Suprapubic skin (tissue), 4 donors: ENCODE measurements at regions not wholly inside any gene's neighbourhood (a gene's known extent, or its start where the extent isn't known, plus 50 kb on each side); places are given as distances from the start of the nearest gene placed in this dataset.
A peak's percentile ranks its signal among the peaks of the same experiment; 100 is the strongest.

Source experiments
- DNase-seq, 2 donors: peaks; one replicate each; pipeline ENCODE4 v3.0.0-alpha.2; 2019; ENCODE audit warnings: low spot score in 2 of 2
- H3K27ac ChIP-seq: fragments of 200-600 bp; sonication (generic); one replicate; pipeline ENCODE4 v1.5.1; 2019
- H3K27me3 ChIP-seq: fragments of 200-600 bp; sonication (generic); one replicate; pipeline ENCODE4 v1.5.1; 2019
- H3K36me3 ChIP-seq: fragments of 200-600 bp; sonication (generic); one replicate; pipeline ENCODE4 v1.5.1; 2019
- H3K4me1 ChIP-seq: fragments of 200-600 bp; sonication (generic); one replicate; pipeline ENCODE4 v1.5.1; 2019
- H3K4me3 ChIP-seq: fragments of 200-600 bp; sonication (generic); one replicate; pipeline ENCODE4 v1.5.1; 2019; ENCODE audit warnings: mild to moderate bottlenecking
- H3K9me3 ChIP-seq: fragments of 200-600 bp; sonication (generic); one replicate; pipeline ENCODE4 v1.5.1; 2019
- EP300 ChIP-seq: sonication (generic); formaldehyde crosslinking; IDR thresholded peaks from one replicate; pipeline ENCODE4 v1.6.1; 2017; ENCODE audit warnings: antibody characterized with exemption
- POLR2A ChIP-seq, 2 donors: fragments of 450-650 bp; IDR thresholded peaks; one replicate each; pipeline ENCODE4 v1.6.1; 2017; ENCODE audit warnings: antibody characterized with exemption in 2 of 2, mild to moderate bottlenecking in 2 of 2, moderate library complexity in 2 of 2
- POLR2AphosphoS5 ChIP-seq, 3 donors: sonication (generic); formaldehyde crosslinking; IDR thresholded peaks; one replicate each; pipeline ENCODE4 v1.6.1; 2017; ENCODE audit warnings: antibody characterized with exemption in 3 of 3
- WGBS: methylation state at CpG from one replicate; pipeline ENCODE4 v1.1.5; 2018; 5-methylcytosine and 5-hydroxymethylcytosine counted together
- TF ChIP-seq, protein P1 (sequence below), 2 donors: fragments of 200-600 bp in 1 of 2; fragments of 450-650 bp in 1 of 2; sonication (generic) in 1 of 2; IDR thresholded peaks; one replicate each; pipeline ENCODE4 v1.5.1; 2016 to 2019; ENCODE audit warnings: antibody characterized with exemption in 2 of 2, mild to moderate bottlenecking in 1 of 2, moderate library complexity in 1 of 2

DNA sequence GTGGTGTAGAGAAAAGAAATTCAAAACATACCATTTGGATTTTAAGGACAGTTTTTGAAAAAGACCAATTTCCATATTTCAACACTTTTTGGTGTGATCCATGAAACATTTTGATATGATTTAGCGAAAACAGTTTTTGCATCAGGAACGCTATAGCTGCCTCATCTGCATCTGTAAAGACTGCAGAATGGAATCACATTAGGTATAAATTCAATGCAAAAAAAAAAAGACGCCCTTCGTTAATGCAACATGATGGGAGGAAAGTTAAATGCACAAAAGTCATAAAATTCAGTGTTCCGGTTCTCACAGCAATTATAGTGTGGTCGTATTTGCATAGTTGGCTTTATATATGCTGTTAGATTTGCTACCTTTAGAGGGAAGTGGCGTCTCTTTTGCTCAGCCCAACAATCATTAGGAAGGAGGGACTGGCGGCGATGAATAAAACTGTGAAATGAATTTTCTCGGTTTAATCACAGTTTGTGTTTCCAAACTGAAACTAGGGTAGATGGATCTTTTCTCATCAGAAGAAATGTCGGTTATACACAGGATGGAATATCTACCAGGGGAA lies 215.7 kb downstream of the TEX29 start:
- no peak for DNase-seq
- H3K36me3 ChIP-seq = no peaks in the 10 kb centered on the region
- H3K9me3 ChIP-seq = no peaks in the 10 kb centered on the region
- H3K27me3 ChIP-seq = peaks cover 88% of the 10 kb centered on the region
- H3K27ac ChIP-seq = no peak overlapping the region
- TF ChIP-seq, protein P1, sequence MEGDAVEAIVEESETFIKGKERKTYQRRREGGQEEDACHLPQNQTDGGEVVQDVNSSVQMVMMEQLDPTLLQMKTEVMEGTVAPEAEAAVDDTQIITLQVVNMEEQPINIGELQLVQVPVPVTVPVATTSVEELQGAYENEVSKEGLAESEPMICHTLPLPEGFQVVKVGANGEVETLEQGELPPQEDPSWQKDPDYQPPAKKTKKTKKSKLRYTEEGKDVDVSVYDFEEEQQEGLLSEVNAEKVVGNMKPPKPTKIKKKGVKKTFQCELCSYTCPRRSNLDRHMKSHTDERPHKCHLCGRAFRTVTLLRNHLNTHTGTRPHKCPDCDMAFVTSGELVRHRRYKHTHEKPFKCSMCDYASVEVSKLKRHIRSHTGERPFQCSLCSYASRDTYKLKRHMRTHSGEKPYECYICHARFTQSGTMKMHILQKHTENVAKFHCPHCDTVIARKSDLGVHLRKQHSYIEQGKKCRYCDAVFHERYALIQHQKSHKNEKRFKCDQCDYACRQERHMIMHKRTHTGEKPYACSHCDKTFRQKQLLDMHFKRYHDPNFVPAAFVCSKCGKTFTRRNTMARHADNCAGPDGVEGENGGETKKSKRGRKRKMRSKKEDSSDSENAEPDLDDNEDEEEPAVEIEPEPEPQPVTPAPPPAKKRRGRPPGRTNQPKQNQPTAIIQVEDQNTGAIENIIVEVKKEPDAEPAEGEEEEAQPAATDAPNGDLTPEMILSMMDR (IDR thresholded peaks at IDR 0.05) = no peak
- TF ChIP-seq POLR2AphosphoS5 (IDR thresholded peaks at IDR 0.05) (no peak), EP300 (no peak)
- peaks cover 4% of the 10 kb centered on the region for H3K4me1 ChIP-seq
- WGBS = 64% methylated on average over 11 of the region's 11 CpGs
- H3K4me3 ChIP-seq = no peak overlapping the region

DNA sequence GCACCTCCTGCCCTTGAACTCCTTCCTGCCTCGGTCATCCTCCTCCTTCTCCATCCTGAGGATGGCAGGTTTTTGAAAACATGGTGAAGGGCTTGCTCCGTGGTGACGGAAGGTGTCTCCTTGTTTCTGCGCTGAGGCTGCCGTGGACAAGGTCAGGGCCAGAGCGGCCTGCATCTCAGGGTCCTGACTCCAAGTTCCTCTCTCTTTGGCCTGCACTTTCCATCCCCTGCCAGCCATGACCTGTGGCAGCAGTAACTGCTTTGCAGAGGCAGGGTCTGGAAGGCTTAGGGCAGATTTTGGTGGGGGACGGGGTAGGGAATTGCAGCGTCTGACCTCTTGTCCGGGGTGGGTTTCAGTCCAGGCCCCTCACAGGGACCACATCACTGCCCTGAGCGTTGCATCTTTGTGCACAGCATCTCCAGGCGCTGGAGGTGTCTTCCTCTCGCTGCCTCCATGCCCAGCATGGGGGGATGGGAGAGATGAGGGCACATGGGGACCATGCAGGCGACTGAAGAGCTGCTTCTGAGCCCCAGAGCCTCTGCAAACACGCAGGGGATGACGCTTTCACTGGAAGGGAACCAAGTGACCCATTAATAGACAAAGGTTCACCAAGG lies 216.8 kb downstream of the TEX29 start:
- TF ChIP-seq, protein P1 (IDR thresholded peaks at IDR 0.05) = no peak
- TF ChIP-seq POLR2AphosphoS5 (IDR thresholded peaks at IDR 0.05) = no peak
- no peak for TF ChIP-seq EP300
- TF ChIP-seq POLR2A (IDR thresholded peaks at IDR 0.05) = no peak
- no peak overlapping the region for H3K4me3 ChIP-seq
- H3K36me3 ChIP-seq = no peaks in the 10 kb centered on the region
- no peaks in the 10 kb centered on the region for H3K9me3 ChIP-seq
- no peak overlapping the region for H3K27ac ChIP-seq
- 79% methylated on average over 14 of the region's 15 CpGs for WGBS
- H3K4me1 ChIP-seq = peaks cover 4% of the 10 kb centered on the region
- peak in 1 of 2 donors; percentile 47 for DNase-seq
- H3K27me3 ChIP-seq = peaks cover 80% of the 10 kb centered on the region

DNA sequence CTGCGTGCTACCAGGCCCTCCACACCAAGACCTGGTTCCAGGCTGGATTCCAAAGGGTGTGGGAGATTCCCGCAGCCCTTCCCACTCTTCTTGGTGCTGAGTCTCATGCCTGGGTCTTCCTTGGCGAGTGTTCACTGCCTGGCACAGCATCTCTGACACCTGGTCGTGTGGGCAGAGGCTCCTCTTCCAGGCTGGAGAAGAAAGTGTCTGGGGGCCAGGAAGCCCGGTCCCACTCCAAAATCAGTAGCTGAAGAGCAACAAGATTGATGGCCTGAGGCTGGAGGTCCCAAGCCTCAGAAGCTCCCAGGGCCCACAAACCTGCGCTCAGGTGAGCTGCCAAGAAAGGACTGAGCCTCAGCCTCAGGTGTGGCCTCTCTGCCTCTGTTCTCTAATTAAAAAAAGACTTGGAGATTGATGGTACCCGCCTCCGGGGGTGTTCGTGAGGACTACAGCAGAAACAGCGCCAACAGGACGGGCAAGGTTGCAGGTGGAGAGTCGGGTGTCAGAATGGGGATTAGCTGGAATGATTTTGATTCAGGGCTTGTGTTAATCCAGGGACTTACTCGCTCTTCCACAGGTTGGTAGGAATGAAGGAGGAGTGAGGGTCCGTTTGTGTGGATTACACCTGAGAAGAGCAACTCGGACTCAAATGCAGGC lies 217.5 kb downstream of the TEX29 start:
- no peak overlapping the region for H3K27ac ChIP-seq
- H3K4me3 ChIP-seq = no peak overlapping the region
- H3K36me3 ChIP-seq = no peaks in the 10 kb centered on the region
- H3K4me1 ChIP-seq = peaks cover 4% of the 10 kb centered on the region
- no peak for TF ChIP-seq POLR2A (IDR thresholded peaks at IDR 0.05)
- TF ChIP-seq POLR2AphosphoS5 (IDR thresholded peaks at IDR 0.05) = no peak
- TF ChIP-seq, protein P1 (IDR thresholded peaks at IDR 0.05) = no peak
- TF ChIP-seq EP300 = no peak
- no peaks in the 10 kb centered on the region for H3K9me3 ChIP-seq
- WGBS = 48% methylated on average over 14 of the region's 15 CpGs
- H3K27me3 ChIP-seq = peaks cover 76% of the 10 kb centered on the region
- peak in 1 of 2 donors; percentile 58 for DNase-seq

DNA sequence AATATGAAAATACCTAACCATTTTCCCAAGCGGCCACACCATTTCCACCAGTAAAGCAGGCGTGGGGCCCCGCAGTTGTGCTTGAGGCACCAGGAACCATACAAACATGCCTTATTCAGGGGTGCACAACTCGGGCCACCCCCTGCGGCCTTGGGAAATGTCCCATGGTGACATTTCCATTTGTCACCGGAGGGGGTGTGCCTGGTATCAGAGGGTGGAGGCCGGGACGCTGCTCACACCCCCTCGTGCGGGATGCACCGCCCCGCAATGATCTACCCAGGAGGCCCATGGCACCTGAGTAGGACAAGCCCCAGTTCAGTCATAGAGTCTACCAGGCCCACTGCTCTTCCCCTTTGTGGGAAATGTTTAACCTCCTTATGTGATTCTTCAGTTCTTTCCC lies 218.8 kb downstream of the TEX29 start:
- WGBS = 87% methylated on average over 7 of the region's 12 CpGs

More for the DNA sequence above, 218.8 kb downstream of the TEX29 start:
- Histone ChIP-seq H3K4me3 (no peak overlapping the region), H3K27ac (no peak overlapping the region), H3K4me1 (peaks cover 4% of the 10 kb centered on the region), H3K9me3 (no peaks in the 10 kb centered on the region), H3K36me3 (no peaks in the 10 kb centered on the region), H3K27me3 (peaks cover 63% of the 10 kb centered on the region)
- DNase-seq = no peak
- TF ChIP-seq, protein P1 (IDR thresholded peaks at IDR 0.05) = no peak
- TF ChIP-seq EP300 (no peak), POLR2AphosphoS5 (IDR thresholded peaks at IDR 0.05) (no peak), POLR2A (IDR thresholded peaks at IDR 0.05) (no peak)
